Adrenal gland (tissue), 5 donors: ENCODE measurements at regions not wholly inside any gene's neighbourhood (a gene's known extent, or its start where the extent isn't known, plus 50 kb on each side); places are given as distances from the start of the nearest gene placed in this dataset.

Experiments used
- CTCF ChIP-seq, 6 experiments: fragments of 450-650 bp in 4 of 6; fragments of 200-600 bp in 2 of 6; sonication (generic) in 1 of 6; IDR thresholded peaks; 1 replicate in 5 of 6; 2 replicates in 1 of 6; pipeline versions ENCODE4 v1.5.1 to v1.8.0; 2016 to 2021; ENCODE audit warnings: antibody characterized with exemption in 6 of 6, mild to moderate bottlenecking in 2 of 6, moderate library complexity in 1 of 6
- POLR2A ChIP-seq, 2 donors: fragments of 450-650 bp; IDR thresholded peaks; one replicate each; pipeline ENCODE4 v1.6.1; 2017; ENCODE audit warnings: antibody characterized with exemption in 2 of 2, mild to moderate bottlenecking in 2 of 2, moderate library complexity in 1 of 2
- donor health status: DM: no; HTN: no; CAD: no.

GRCh38 chr1:29521811-29522580 lies 285.7 kb downstream of the PTPRU start:
- TF ChIP-seq CTCF (IDR thresholded peaks at IDR 0.05) (no peak), POLR2A (IDR thresholded peaks at IDR 0.05) (no peak)
